ENCODE measurements at regions not wholly inside any gene's neighbourhood (a gene's known extent, or its start where the extent isn't known, plus 50 kb on each side); places are given as distances from the start of the nearest gene placed in this dataset.
A peak's percentile ranks its signal among the peaks of the same experiment; 100 is the strongest.
"Not testable (repeated sequence)": the region's sequence is repeated elsewhere in the genome, so short reads cannot be mapped to it uniquely, and the experiment has no call there.

DNA sequence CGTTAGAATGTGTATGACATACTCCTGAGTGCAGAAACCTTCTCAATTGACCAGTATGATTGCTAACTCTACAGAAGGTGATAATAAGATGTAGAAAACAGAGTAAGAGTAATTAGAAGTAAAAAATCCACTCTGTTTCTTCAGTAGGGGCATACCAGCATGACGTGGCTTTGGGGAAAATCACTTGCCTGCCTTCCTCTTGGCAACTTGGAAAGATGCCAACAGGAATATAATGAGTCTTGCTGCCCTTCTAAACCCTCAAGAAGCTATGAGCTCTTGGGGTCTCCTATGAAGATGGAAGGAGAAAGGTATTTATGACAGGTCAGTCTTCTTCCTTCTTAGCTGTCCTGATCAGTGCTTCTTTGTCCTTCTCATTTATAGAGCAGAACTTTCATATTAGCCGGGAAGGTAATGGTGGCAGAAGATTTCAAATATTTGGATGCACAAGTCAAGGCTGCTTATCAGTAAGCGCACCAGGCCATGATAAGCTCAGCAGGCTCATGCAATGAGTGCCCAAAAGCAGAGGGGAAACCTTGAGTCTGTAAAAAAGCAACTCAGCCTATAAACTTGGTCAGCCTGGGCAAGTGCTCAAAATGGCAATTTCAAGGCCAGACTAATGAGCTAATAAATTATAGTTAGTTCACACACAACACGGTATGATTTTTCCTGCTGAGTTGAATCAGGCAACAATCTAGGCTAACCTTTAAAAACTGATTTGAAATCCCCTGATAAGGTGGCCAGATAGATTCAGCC is 69.7 kb upstream of the PPARGC1A start:
- no peak for DNase-seq

DNA sequence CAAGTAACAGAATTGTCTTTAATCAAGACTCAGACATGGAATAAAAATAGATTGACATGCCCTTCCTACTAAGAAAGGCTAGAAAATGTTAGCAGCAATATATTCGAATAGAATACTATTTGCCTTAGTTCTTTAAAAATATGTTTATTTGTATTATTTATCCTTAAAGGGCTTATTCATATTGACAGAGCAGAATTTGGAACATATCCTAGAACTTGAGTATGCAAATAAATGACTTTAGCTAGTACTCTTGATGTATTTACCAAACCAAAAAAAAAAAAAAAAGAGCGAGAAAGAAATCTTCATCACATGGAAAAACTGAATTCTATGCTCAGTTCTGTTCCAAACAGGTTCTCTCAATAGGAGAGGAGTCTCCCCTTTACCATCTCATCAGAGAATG is 68.9 kb upstream of the PPARGC1A start:
- DNase-seq = no peak

DNA sequence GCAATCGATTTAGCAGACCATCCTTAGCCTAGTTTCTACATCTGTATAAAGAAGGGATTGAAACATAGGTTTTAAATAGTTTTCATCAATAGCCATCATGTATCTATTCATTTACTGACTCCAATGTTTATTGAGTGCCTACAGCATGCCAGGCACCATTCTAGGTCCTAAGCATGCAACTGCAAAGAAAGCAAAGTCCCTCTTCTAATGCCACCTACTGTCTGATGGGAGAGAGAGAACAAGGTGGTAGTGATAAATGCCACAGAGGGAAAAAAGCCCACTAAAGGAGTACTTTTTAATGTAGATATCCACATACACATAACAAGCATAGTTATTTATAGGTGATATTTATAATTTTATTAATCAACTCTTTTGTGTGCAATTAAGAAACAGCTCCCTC is 67.6 kb upstream of the PPARGC1A start:
- DNase-seq = no peak

DNA sequence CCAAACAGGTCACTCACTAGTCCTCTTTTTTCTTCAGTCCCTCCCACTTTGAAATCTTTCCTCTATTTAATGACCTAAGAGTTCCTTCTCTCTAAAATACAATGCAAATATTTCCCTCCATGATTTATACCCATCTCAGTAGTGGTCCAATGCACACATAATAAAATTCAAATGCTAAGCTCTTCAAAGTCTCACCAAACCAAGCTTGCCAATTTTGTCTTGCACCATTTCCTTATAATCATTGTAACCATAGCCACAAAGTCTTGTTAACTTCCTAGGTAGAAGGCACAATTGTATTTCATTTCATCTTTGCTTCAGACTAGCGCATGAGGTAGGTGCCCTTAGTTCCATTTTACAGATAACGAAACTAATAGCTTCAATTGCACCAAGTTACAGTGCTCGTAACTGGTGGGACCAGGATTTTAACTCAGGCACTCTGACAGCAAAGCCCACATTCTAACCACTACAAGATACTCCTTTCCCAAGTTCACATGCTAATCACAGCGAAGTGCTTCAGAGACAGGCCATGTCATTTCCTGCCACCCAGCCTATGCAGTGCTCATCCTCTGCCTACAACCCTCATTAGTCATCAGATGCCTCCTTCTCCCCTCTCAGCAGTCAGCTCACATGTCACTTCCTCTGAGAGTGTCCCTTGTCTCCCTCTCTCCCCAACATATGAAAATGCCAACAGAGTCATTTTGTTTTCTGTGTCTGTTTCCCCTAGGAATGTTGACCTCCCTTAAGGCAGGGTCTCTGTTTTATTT is 66.9 kb upstream of the PPARGC1A start:
- DNase-seq = no peak

DNA sequence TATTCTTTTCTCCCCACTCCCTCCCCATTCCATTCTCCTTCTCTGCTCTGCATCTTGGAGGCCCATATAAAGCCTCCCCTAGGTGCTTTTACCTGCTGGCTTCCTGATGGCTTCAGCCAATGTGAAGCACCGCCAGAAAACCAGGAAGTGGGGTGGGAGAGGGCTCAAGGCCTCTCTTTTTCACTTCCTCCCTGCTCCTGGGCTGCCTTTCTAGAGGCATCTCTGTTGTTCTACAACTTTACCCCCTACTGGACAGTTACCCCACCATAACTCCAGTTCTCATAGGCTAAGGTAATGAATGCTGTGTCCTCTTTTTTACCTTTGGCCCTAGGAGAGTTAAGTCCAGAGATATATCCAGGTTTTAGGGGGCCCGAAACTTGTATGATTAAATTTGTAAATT is 62.4 kb upstream of the PPARGC1A start:
- no peak for DNase-seq

DNA sequence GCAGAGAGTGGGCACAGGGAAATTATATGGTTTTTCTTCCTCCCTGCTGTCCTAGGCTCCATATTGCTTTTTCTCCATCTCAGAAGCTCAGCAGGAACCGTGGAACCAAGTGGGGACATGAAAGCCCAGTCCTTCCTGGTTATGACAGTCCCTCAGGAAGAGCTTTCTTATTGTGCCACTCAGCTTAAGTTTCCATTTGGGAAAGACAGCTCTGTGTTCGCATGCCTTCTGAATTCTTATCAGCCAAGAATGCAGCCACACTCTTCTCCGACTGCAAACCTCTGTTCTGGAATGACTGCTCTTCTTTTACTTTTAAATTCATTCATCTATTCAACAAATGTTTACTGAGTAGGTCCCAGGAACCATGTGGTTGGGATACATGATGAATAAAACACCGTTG is 58.0 kb upstream of the PPARGC1A start:
- no peak for DNase-seq

DNA sequence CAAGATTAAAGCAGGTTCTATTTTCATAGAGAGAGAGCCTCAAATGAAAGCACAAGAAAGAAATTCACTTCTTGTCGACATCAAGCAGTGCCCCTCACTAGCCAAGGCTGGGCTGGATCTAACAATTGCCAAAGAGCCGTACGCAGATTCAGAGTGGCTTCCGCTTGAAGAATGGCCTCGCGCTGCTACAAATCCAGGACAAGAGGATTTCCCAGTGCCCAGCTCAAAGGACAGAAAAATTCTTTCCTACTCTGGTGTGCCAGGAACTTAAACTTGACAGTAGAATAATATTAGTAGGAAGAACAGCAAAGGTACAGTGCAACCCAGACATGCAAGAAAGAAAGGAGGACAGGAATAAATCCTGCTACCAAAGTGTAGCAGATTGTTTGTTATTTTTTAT is 56.5 kb upstream of the PPARGC1A start:
- DNase-seq = peak in 6 of 51 donors; percentile 4 to 23 (median 11)

DNA sequence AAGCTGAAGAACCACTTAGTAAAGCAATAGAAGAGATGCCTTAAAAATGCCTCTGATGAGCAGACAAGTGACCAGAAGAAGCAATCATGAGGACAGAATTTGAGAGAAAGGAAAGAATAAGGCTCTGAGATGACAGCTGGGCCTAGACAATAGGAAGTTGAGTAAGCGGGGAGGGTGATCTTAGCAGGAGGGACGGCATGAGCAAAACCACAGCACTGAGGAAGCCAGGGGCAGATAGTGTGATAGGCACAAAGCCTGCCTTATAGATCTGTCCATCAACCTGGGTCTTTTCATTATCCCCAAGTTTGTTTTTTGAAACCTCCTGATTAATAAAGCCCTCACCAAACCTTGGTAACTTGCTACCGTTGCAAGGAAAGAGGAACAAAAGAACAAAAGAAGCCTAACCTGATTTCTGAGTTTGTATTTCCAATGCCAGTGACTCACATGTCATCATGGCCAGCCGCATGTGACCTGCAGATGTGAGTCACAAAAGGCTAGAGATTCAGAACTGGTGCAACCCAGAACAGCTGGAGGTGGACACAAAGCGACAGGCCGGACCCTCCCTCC is 55.7 kb upstream of the PPARGC1A start:
- no peak for DNase-seq

DNA sequence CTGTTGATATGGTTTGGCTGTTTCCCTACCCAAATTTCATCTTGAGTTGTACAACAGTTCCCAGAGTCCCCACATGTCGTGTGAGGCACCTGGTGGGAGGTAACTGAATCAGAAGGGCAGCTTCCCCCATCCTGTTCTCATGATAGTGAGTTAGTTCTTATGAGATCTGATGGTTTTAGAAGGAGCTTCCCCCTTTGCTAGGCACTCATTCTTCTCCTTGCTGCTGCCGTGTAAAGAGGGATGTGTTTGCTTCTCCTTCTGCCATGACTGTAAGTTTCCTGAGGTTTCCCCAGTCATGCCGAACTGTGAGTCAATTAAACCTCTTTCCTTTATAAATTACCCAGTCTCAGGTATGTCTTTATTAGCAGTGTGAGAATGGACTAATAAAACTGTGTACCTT is 54.7 kb upstream of the PPARGC1A start:
- not testable (repeated sequence) for DNase-seq

DNA sequence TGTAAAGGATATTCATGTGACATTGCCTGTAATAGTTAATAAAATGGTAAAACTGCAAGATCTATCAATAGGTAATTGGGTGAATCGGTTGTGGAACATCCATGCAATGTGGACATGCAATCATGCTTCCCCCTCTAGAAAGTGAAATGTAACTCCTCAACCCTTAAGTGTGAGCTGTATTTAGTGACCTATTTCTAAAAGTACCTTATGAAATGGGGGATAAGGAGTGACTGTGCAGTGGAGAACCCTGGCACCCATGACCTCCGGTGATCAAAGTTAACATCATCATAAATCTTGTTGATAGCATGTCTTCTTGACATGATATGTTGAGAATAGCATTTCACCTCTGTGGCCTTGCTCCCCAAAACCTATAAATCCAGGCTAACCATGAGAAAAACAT is 53.6 kb upstream of the PPARGC1A start:
- no peak for DNase-seq

DNA sequence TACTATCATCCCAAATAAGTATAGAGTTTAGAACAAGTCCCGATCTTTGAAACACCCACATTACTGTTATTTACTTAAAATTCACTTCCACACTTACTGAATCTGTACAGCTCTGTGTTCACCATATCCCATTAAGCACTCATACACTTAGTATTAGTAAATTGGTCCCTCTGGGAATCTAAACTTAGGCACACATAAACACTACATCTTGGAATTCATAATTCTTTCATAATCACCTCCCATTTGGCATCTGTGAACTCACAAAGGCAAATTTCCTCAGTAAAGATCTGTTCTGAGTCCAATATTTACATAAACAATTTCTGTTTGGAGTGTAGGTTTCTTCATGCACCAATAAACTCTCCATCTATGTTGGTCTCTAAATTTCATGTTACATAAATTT is 52.6 kb upstream of the PPARGC1A start:
- DNase-seq = no peak

Measured in hypothalamus (tissue), 51 donors.